Heart left ventricle (tissue), 16 donors: ENCODE measurements at regions not wholly inside any gene's neighbourhood (a gene's known extent, or its start where the extent isn't known, plus 50 kb on each side); places are given as distances from the start of the nearest gene placed in this dataset.

Experiments used
- ATAC-seq, 4 donors: fragments of 200-7000 bp; cut with Tn5 transposase; one replicate each; pipeline ENCODE4 v1.9.1; 2020 to 2022; ENCODE audit warnings: moderate library complexity in 4 of 4, mild to moderate bottlenecking in 3 of 4, moderate number of reproducible peaks in 1 of 4
- DNase-seq, 5 donors: peaks; one replicate each; pipeline ENCODE4 v3.0.0-alpha.2; 2020
- H3K27ac ChIP-seq, 12 donors: fragments of 200-600 bp; sonication (generic) in 4 of 12; one replicate each; pipeline versions ENCODE4 v1.5.0 to v1.8.0; 2016 to 2022; ENCODE audit warnings: mild to moderate bottlenecking in 2 of 12
- H3K27me3 ChIP-seq, 9 donors: fragments of 200-600 bp; sonication (generic) in 2 of 9; one replicate each; pipeline versions ENCODE4 v1.5.1 to v1.8.0; 2016 to 2022; ENCODE audit warnings: mild to moderate bottlenecking in 3 of 9
- H3K36me3 ChIP-seq, 9 donors: fragments of 200-600 bp; sonication (generic) in 2 of 9; one replicate each; pipeline versions ENCODE4 v1.5.0 to v1.8.0; 2018 to 2022; ENCODE audit warnings: mild to moderate bottlenecking in 2 of 9
- H3K4me1 ChIP-seq, 12 donors: fragments of 200-600 bp; sonication (generic) in 4 of 12; one replicate each; pipeline versions ENCODE4 v1.5.0 to v1.8.0; 2016 to 2022; ENCODE audit warnings: mild to moderate bottlenecking in 3 of 12
- H3K4me3 ChIP-seq, 12 donors: fragments of 200-600 bp; sonication (generic) in 4 of 12; one replicate each; pipeline versions ENCODE4 v1.5.0 to v1.8.0; 2017 to 2022; ENCODE audit warnings: mild to moderate bottlenecking in 9 of 12, moderate library complexity in 4 of 12
- H3K9me3 ChIP-seq, 12 donors: fragments of 200-600 bp; sonication (generic) in 4 of 12; one replicate each; pipeline versions ENCODE4 v1.5.0 to v1.8.0; 2016 to 2022; ENCODE audit warnings: mild to moderate bottlenecking in 1 of 12
- CTCF ChIP-seq, 12 donors: fragments of 200-600 bp; sonication (generic) in 4 of 12; IDR thresholded peaks; one replicate each; pipeline versions ENCODE4 v1.5.0 to v1.8.0; 2018 to 2022; ENCODE audit warnings: antibody characterized with exemption in 12 of 12, mild to moderate bottlenecking in 5 of 12
- POLR2A ChIP-seq, 2 donors: fragments of 450-650 bp; IDR thresholded peaks; one replicate each; pipeline ENCODE4 v1.6.1; 2017; ENCODE audit warnings: antibody characterized with exemption in 2 of 2, mild to moderate bottlenecking in 2 of 2, moderate library complexity in 2 of 2
- WGBS, 4 donors: extraction: QIAGEN DNeasy Blood & Tissue Kit in 2 of 4; methylation state at CpG; one replicate each; pipeline versions ENCODE4 v1.1.5 to v1.1.7; 2013 to 2018; 5-methylcytosine and 5-hydroxymethylcytosine counted together
- intact Hi-C, 10 donors: fragments of 100-400 bp; cut with DNase I; formaldehyde crosslinking; loops; one replicate each; pipeline versions ENCODE4 v1.11.1 to v1.14.2; 2022
- donor health status: ischemic (EF 13 %, LVEDD 7.1; RV severe dilation, severe dysfunction).
- donor health status: healthy with polysubstance abuse.
- donor health status: DM: no; HTN: yes; CAD: no.
- donor health status: DM: no; HTN: no; CAD: no.
- donor health status: ischemic (EF 25% LVEDD 6.9; RV normal size, moderate dysfunction).
- donor health status: ischemic (EF 25% LVEDD 5.7; RV mildly dilated, moderate dysfunction).
- donor health status: healthy.
- donor health status: DM: yes; HTN: yes; CAD: no.
- donor health status: ischemic (EF 35%, LVEDD 5.7; RV mildly dilated, moderate dysfunction).
- donor health status: nonischemic (EF 11% LVEDD 7.7; RV severe dilation, severe dysfunction).
- donor health status: DM: yes; HTN: yes; CAD: no.
- donor health status: PGD.
- donor health status: ischemic (EF 29% LVEDD 5.4; RV normal size, mild dysfunction).
- donor health status: nonischemic (EF 23%, LVEDD 6.1; RV moderate dilation, normal function).

DNA sequence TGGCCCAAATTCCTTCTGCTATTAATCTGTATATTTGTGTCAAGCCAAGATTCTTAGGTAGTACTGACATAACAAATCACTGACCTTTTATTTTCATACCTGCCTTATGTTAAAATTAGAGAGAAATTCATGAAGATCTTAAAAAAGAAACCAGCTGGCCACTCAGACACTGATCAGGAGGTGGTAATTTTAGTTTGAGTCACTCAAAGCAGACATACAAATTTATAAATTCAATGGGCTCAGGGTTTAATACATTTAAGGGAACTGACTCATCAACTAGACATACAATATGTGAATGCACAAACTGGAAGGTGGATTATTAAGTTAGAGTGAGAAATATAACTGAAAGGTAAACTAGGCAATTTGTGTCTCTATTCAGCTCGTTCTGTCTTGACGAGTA lies 711.9 kb upstream of the EYS start:
- H3K9me3 ChIP-seq, result no peaks in the 10 kb centered on the region
- intact Hi-C loops, result no loop called here
- no peak for ATAC-seq
- no peaks in the 10 kb centered on the region for H3K36me3 ChIP-seq
- no peaks in the 10 kb centered on the region for H3K4me1 ChIP-seq
- WGBS, 4 donors, result 76 to 86% (median 82%) methylated on average over 2 of the region's 2 CpGs
- DNase-seq, result no peak
- no peaks in the 10 kb centered on the region for H3K27me3 ChIP-seq
- H3K27ac ChIP-seq, result no peak overlapping the region
- TF ChIP-seq POLR2A (IDR thresholded peaks at IDR 0.05) (no peak), CTCF (IDR thresholded peaks at IDR 0.05) (no peak)
- no peak overlapping the region for H3K4me3 ChIP-seq

DNA sequence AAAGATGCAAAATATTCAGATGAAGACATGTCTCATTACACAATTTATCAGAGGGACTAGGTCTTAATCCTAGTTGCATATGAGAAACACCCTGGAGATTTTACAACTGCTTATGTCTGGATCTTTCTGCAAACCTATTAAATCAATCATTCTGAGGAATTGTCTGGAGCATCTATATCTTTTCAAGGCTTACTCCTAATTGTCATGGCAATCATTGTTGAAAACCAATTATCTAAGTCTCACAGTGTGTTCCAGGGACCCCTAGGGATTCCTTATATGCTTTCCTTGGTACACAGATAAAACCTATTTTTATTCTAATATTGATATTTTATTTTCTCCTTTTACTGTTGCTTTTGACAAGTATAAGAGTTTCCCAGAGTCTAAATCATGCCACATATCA lies 696.9 kb upstream of the EYS start:
- Histone ChIP-seq H3K4me1 (no peaks in the 10 kb centered on the region), H3K9me3 (no peaks in the 10 kb centered on the region), H3K27me3 (no peaks in the 10 kb centered on the region), H3K27ac (no peak overlapping the region), H3K4me3 (no peak overlapping the region), H3K36me3 (no peaks in the 10 kb centered on the region)
- DNase-seq, result no peak
- ATAC-seq, result no peak
- TF ChIP-seq POLR2A (IDR thresholded peaks at IDR 0.05), result no peak
- no peak for TF ChIP-seq CTCF (IDR thresholded peaks at IDR 0.05)
- intact Hi-C loops, result no loop called here

DNA sequence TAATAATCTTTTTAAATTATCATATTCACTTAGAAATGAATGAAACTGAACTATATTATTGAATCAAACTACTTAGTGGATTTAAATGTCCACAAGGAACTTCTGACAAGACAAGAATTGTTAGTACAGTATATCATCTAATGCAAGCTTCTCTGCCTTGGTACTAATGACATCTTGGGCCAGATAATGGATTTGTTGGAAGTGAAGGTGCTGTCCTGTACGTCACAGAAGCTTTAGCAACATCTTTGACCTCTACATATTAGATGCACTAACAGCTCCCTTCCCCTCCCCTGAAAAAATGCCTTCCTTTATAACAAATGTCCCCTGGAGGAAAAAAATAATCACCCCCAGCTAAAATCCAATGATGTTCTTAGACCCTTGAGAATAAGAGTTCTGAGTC lies 695.8 kb upstream of the EYS start:
- TF ChIP-seq POLR2A (IDR thresholded peaks at IDR 0.05), result no peak
- no peak for TF ChIP-seq CTCF (IDR thresholded peaks at IDR 0.05)
- DNase-seq (no peak), ATAC-seq (no peak)
- H3K27ac ChIP-seq, result no peak overlapping the region
- H3K4me1 ChIP-seq, result no peaks in the 10 kb centered on the region
- H3K36me3 ChIP-seq, result no peaks in the 10 kb centered on the region
- intact Hi-C loops, result no loop called here
- 43 to 65% (median 51%) methylated on average over 1 of the region's 1 CpG for WGBS, 4 donors
- no peaks in the 10 kb centered on the region for H3K9me3 ChIP-seq
- H3K4me3 ChIP-seq, result no peak overlapping the region
- no peaks in the 10 kb centered on the region for H3K27me3 ChIP-seq

- no peaks in the 10 kb centered on the region for H3K4me1 ChIP-seq
- H3K27me3 ChIP-seq, result no peaks in the 10 kb centered on the region
- no peak for ATAC-seq
- no peak for TF ChIP-seq CTCF (IDR thresholded peaks at IDR 0.05)
- no peak for TF ChIP-seq POLR2A (IDR thresholded peaks at IDR 0.05)
- H3K9me3 ChIP-seq, result no peaks in the 10 kb centered on the region
- no peak overlapping the region for H3K4me3 ChIP-seq
- H3K27ac ChIP-seq, result no peak overlapping the region
- no peaks in the 10 kb centered on the region for H3K36me3 ChIP-seq
- intact Hi-C loops, result no loop called here
- no peak for DNase-seq
- WGBS, 4 donors, result 90 to 98% (median 93%) methylated on average over 4 to 7 of the region's 7 CpGs
Observed at GRCh38 chr6:66396549-66396948, 689.5 kb upstream of the EYS start.
